Endothelial cell of umbilical vein (primary cell): ENCODE measurements at regions not wholly inside any gene's neighbourhood (a gene's known extent, or its start where the extent isn't known, plus 50 kb on each side); places are given as distances from the start of the nearest gene placed in this dataset.

Experiments used
- EZH2 ChIP-seq: IDR thresholded peaks from 2 replicates; pipeline ENCODE4 v1.6.1; 2012; ENCODE audit warnings: borderline replicate concordance, low read depth, mild to moderate bottlenecking, moderate library complexity, low read length, inconsistent platforms; ENCODE audit not compliant: severe bottlenecking
- MYC ChIP-seq: IDR thresholded peaks from one replicate; pipeline ENCODE4 v1.6.1; 2011; ENCODE audit warnings: mild to moderate bottlenecking, low read depth, low read length
- POLR2A ChIP-seq: IDR thresholded peaks from 2 replicates; pipeline ENCODE4 v1.6.1; 2012; ENCODE audit warnings: low read depth, mild to moderate bottlenecking, control low read depth, low read length
- TF ChIP-seq, protein P1 (sequence below), 2 donors: IDR thresholded peaks; 1 replicate in 1 of 2; 2 replicates in 1 of 2; pipeline ENCODE4 v1.5.1; 2011; ENCODE audit warnings: low read length in 2 of 2, mild to moderate bottlenecking in 2 of 2, moderate library complexity in 2 of 2, control low read depth in 1 of 2, inconsistent platforms in 1 of 2, low read depth in 1 of 2; ENCODE audit not compliant: insufficient read depth in 1 of 2; ENCODE audit errors: extremely low read depth in 1 of 2

DNA sequence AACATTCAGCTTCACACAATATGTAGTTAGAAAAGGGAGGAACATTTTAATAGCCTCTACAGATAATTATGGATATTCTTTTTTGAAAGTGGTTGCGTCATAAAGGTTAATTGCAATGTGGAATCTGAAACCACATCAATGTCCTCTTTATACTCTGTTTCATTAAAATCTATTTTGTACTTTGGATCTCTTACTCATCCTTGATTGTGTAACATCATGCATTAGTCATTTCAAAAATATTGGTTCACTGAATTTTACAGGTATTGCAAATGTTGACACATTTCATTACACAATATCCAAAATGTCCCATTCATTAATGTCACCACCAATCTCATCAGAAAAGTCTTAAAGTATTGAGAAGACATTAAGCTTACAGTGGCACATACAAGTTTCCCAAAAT is 62.7 kb upstream of the USP9X start:
- TF ChIP-seq MYC (no peak), EZH2 (no peak), POLR2A (no peak)
- TF ChIP-seq, protein P1, sequence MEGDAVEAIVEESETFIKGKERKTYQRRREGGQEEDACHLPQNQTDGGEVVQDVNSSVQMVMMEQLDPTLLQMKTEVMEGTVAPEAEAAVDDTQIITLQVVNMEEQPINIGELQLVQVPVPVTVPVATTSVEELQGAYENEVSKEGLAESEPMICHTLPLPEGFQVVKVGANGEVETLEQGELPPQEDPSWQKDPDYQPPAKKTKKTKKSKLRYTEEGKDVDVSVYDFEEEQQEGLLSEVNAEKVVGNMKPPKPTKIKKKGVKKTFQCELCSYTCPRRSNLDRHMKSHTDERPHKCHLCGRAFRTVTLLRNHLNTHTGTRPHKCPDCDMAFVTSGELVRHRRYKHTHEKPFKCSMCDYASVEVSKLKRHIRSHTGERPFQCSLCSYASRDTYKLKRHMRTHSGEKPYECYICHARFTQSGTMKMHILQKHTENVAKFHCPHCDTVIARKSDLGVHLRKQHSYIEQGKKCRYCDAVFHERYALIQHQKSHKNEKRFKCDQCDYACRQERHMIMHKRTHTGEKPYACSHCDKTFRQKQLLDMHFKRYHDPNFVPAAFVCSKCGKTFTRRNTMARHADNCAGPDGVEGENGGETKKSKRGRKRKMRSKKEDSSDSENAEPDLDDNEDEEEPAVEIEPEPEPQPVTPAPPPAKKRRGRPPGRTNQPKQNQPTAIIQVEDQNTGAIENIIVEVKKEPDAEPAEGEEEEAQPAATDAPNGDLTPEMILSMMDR (IDR thresholded peaks at IDR 0.05; ENCODE audit: extremely low read depth in 1 of 2, insufficient read depth in 1 of 2, low read depth in 1 of 2, low read length in 2 of 2), result no peak
